ENCODE measurements at regions not wholly inside any gene's neighbourhood (a gene's known extent, or its start where the extent isn't known, plus 50 kb on each side); places are given as distances from the start of the nearest gene placed in this dataset.

- TF ChIP-seq CTCF (IDR thresholded peaks at IDR 0.05; ENCODE audit: insufficient read depth, low read depth, low read length), result no peak
- TF ChIP-seq EZH2 (IDR thresholded peaks at IDR 0.05; ENCODE audit: insufficient read depth, low read length), result no peak
Measured at GRCh38 chr5:57878301-57878722, 395.7 kb upstream of the ACTBL2 start.
